NCI-H69 (cell line): ENCODE measurements at regions not wholly inside any gene's neighbourhood (a gene's known extent, or its start where the extent isn't known, plus 50 kb on each side); places are given as distances from the start of the nearest gene placed in this dataset.

Experiments
- DNase-seq: peaks from one replicate; lab custom pipeline; 2025; lab: John Stamatoyannopoulos, UW

GRCh38 chr14:56745097-56745496 lies 65.2 kb downstream of the OTX2 start:
- DNase-seq = no peak

- peak; percentile 95 for DNase-seq
Measured at GRCh38 chr14:56744016-56744415, 66.3 kb downstream of the OTX2 start.

- DNase-seq = no peak
Measured at GRCh38 chr14:56742391-56742878, 67.8 kb downstream of the OTX2 start.

GRCh38 chr14:56741325-56741724 lies 69.0 kb downstream of the OTX2 start:
- DNase-seq = no peak

GRCh38 chr14:56738020-56738419 lies 72.3 kb downstream of the OTX2 start:
- DNase-seq = no peak

- peak; percentile 70 for DNase-seq
Measured at GRCh38 chr14:56733396-56733795, 76.9 kb downstream of the OTX2 start.

- peak; percentile 19 for DNase-seq
Measured at GRCh38 chr14:56731187-56731586, 79.1 kb downstream of the OTX2 start.

- DNase-seq = no peak
Measured at GRCh38 chr14:56730538-56731145, 79.6 kb downstream of the OTX2 start.

GRCh38 chr14:56724013-56724412 lies 86.3 kb downstream of the OTX2 start:
- DNase-seq = peak; percentile 19

GRCh38 chr14:56723418-56723817 lies 86.9 kb downstream of the OTX2 start:
- DNase-seq = no peak

- peak; percentile 45 for DNase-seq
Measured at GRCh38 chr14:56720703-56721460, 89.4 kb downstream of the OTX2 start.

- no peak for DNase-seq
Measured at GRCh38 chr14:56718312-56718711, 92.0 kb downstream of the OTX2 start.

GRCh38 chr14:56716705-56717104 lies 93.6 kb downstream of the OTX2 start:
- no peak for DNase-seq

GRCh38 chr14:56715938-56716337 lies 94.3 kb downstream of the OTX2 start:
- DNase-seq = peak; percentile 98

GRCh38 chr14:56709201-56709600 lies 101.1 kb downstream of the OTX2 start:
- no peak for DNase-seq

- DNase-seq = no peak
Measured at GRCh38 chr14:56708704-56709103, 101.6 kb downstream of the OTX2 start.

GRCh38 chr14:56703947-56704346 lies 106.3 kb downstream of the OTX2 start:
- DNase-seq = peak; percentile 56

GRCh38 chr14:56702515-56702914 lies 107.8 kb downstream of the OTX2 start:
- no peak for DNase-seq
